Fibroblast of the conjunctiva (primary cell): ENCODE measurements at regions not wholly inside any gene's neighbourhood (a gene's known extent, or its start where the extent isn't known, plus 50 kb on each side); places are given as distances from the start of the nearest gene placed in this dataset.

Experiments used
- DNase-seq: peaks from one replicate; pipeline ENCODE4 v3.0.0-alpha.2; 2010; ENCODE audit warnings: low read depth

GRCh38 chr1:222370081-222370912 lies 177.6 kb downstream of the HHIPL2 start:
- no peak for DNase-seq

DNA sequence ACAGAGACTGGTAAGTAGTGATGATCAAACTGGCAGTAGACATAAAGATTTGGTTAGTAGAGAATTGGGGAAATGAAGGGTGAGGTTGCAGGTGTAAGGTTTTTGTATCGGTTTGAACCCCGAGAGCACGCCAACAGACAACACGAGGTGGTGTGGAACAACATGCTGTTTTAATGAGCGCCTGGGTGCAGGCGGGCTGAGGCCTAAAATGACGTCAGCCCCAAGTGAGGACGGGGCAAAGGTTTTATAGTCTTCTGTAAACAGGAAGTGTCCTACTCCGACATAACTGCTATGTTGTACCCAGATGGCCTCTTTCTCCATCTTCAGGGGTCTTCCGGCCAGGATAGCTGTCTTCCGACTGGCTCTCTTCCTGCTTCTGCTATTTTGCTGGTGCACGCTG lies 178.8 kb downstream of the HHIPL2 start:
- DNase-seq = no peak

GRCh38 chr1:222358100-222358499 lies 189.8 kb downstream of the HHIPL2 start:
- no peak for DNase-seq

DNA sequence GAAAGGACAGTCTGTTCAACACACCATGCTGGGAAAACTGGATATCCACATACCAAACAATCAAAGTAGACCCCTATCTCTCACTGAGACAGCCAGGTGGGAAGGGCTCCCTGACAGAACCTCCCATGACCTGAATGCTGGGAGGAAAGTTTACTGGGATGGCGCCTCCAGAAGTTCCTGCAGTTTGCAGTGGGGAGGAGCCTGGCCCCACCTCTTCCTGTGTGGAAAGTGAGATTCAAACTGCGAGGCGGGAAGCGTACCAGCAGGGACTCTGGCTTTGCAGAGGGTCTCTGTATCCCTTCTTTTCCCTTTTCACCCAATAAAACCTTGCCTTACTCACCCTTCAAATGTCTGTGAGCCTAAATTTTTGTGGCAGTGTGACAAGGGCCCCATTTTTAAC lies 190.7 kb downstream of the HHIPL2 start:
- DNase-seq = no peak

- no peak for DNase-seq
Measured at GRCh38 chr1:222347627-222348026, 200.3 kb downstream of the HHIPL2 start.

GRCh38 chr1:222346955-222347354 lies 200.9 kb downstream of the HHIPL2 start:
- DNase-seq = no peak

- no peak for DNase-seq
Measured at GRCh38 chr1:222339376-222339947, 208.4 kb downstream of the HHIPL2 start.

DNA sequence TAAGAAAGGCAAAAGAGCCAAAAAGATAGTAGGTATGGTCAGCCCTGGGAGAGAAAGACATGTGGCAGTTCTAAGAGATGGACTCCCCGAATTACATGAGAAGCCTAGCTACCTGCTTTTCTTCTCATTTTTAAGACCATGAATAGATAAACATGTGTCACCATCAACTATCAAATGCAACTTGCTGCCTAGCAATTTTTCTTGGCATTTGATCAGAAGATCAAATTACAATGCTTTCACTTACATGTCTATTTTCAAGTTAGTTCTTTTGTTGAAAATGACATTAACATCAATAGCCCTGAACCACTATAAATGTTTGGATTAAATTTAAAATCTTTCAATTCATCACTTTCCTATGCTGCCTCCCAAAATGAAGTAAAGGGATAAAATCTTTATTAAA lies 212.3 kb downstream of the HHIPL2 start:
- no peak for DNase-seq

GRCh38 chr1:222334026-222334680 lies 213.8 kb downstream of the HHIPL2 start:
- DNase-seq = no peak

- no peak for DNase-seq
Measured at GRCh38 chr1:222331765-222332164, 216.1 kb downstream of the HHIPL2 start.

- DNase-seq = no peak
Measured at GRCh38 chr1:222331340-222331739, 216.6 kb downstream of the HHIPL2 start.

DNA sequence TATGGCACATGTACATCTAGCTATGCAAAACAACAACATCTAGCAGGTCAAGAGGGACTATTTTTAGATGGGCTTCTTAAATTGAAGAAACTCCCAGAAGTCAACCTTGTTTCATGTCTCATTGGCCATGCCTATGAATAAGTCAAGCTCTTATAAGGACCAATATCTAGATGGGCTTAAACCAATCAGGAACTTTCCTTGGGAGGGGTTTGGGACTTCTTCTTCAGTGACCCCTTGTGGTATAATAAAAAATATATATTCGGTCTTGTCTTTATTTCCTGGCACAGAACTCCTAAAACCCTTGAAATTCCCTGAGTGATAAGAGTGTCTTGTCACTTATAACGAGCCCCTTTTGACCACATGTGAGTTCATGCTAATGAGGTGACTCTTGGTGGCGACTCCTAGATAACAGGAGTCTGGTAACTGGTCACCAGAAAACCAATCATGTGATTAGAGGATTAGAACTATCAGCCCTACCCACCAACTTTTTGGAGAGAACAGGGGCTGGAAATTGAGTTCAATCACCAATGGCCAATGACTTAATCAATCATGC lies 218.3 kb downstream of the HHIPL2 start:
- DNase-seq = no peak

GRCh38 chr1:222326710-222327036 lies 221.2 kb downstream of the HHIPL2 start:
- DNase-seq = no peak

DNA sequence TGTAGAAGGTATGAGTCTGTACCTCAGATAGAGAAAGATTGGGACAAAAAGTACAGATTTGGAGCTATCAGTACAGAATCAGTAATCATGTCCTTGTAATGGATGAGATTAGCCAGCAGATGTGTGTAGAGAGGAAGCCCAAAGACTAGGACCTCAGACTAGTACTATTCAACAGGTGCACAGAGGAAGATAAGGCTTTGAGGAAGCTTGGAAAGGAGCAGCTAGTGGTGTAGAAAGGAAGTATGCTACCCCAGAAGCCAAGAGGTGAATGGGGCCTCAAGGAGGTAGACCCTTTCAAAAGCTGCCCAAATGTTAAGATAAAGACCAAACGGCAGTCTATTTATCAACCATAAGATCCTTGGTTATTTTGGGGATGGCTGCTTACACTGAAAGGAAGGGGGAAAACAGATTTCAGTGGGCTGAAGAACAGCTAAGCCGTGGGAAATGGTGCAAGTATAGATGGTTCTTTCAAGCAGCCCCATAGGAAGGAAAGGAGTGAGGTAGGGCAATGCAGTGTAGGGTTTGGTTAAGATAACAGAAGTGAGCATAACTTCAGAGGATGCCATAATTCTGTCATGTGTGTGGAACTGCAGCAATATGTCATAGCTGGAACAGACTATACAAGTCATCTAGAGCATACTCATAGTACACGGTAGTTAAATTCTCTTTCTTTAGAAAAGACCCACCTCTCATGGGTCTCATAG lies 221.7 kb downstream of the HHIPL2 start:
- DNase-seq = no peak

DNA sequence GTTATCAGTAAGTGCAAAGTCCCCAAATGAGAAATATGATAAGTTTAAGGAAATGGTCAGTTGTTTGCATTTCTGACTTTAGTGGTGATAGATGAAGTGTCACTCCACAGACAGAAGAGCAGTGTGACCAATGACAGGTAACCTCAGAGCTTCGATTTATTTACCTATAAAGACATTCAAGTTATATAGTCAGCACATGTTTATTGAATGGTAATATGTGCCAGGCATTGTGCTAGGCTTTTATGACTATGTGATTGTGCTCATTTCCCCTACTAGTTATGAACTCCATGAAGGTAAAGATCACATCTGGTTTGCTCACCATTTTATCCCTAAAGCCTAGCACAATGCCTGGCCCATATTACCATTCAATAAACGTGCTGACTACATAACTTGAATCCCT lies 222.4 kb downstream of the HHIPL2 start:
- DNase-seq = no peak

DNA sequence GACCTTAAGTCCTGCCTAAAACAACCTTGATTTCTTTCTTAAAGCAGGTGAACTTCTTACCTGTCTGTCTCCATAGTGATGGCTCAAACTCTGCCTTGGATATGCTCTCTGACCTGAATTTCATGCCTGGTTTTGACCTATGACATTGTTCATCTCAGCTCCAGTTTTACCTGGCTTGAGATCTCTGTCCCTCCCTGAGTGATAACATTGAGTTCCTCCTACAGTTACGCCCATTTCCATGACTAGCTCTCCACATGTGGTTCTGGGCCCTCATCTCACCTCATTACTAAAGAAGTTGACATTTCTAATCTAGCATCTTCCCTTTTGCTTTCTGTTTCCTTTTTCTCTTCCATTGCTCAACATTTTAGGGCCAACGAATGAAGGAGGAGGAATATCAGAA lies 233.1 kb downstream of the HHIPL2 start:
- DNase-seq = no peak

DNA sequence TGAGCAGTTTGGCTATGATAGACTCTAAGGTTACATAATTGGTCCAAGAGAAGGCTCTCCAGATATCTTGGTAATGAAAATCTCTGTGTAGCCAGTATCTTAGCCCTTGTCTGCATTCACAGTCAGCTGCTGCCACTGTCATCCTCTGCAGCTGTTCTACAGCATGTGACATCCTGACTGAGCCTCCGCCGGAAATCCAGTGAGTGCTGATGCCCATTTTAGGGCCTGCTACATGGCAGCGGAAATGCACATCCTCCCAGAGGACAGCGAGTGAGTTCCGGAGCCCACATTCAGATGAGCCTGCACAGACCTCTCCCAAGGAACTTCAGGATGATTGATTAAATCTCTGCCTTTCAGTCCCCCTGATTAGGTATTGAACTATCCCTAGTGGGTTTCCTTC lies 237.1 kb downstream of the HHIPL2 start:
- DNase-seq = no peak

DNA sequence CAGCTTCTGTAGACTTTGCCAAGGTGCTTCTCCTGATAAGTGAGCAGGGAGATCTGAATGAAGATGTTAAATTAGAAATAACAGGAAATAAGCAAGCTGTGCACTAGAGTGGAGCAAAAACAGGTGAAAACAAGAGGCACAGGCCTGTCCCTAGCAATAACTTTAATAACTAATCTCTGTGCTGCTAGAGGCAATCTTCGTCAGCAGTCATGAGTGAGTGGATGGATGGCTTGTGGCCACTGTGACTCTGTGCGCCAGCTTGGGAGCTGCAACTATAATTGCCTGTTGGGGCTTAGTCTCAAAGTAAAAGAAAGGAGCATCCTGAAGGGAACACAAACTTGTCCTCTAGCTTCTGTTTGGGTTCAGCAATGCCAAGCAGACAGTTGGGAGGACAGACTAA lies 240.3 kb downstream of the HHIPL2 start:
- no peak for DNase-seq

- no peak for DNase-seq
Measured at GRCh38 chr1:222306512-222306911, 241.4 kb downstream of the HHIPL2 start.

DNA sequence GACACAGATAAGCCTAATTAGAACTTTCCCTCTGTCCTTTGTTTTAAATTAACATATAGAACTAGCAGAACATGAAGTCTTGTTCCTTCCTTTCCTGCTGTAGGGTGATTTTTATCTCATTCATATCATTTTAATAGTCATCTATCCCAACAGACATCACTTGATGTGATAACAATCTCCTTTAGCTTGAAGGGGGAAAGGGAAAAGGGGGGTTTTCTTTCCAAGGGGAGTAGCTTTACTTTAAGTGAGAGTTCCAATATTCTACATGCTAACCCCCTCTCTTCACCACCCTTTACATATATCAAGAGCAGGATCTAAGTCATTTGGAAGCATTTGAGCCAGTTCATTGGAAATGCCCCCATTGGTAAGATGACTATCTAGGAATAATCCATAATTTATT lies 241.9 kb downstream of the HHIPL2 start:
- no peak for DNase-seq

GRCh38 chr1:222301652-222302051 lies 246.3 kb downstream of the HHIPL2 start:
- DNase-seq = no peak

DNA sequence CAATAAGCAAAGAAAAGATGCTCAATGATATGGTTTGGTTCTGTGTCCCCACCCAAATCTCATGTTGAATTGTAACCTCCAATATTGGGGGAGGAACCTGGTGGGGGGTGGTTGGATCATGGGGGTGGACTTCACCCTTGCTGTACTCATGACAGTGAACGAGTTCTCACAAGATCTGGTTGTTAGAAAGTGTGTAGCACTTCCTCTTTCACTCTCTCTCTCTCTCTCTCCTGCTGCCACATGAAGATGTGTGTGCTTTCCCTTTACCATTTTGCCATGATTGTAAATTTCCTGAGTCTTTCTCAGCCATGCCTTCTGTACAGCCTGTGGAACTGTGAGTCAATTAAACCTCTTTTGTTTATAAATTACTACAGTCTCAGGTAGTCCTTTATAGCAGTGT lies 248.4 kb downstream of the HHIPL2 start:
- no peak for DNase-seq

DNA sequence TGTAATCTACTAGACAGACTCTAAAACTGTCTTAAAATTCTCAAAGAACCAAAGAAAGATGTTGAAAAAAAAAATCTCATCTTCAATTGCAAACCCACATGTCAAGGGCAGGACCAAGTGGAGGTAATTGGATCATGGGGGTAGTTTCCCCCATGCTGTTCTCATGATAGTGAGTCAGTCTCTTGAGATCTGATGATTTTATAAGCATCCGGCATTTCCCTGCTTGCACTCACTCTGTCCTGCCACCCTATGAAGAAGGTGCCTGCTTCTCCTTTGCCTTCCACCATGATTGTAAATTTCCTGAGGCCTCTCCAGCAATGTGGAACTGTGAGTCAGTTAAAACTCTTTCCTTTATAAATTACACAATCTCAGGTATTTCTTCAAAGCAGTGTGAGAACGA lies 257.0 kb downstream of the HHIPL2 start:
- no peak for DNase-seq
